K562 (cell line): ENCODE measurements at regions not wholly inside any gene's neighbourhood (a gene's known extent, or its start where the extent isn't known, plus 50 kb on each side); places are given as distances from the start of the nearest gene placed in this dataset.
"Not testable (repeated sequence)": the region's sequence is repeated elsewhere in the genome, so short reads cannot be mapped to it uniquely, and the experiment has no call there.

Experiments
- ATAC-seq: fragments of 200-7000 bp; cut with Tn5 transposase; 3 replicates; pipeline ENCODE4 v1.9.1; 2020; ENCODE audit warnings: moderate library complexity
- BruUV-seq: library from RNA; stranded (reverse); fragments of 400-500 nt; replicated peaks from 2 replicates; lab custom pipeline; 2021; lab: Mats Ljungman, UMichigan
- CTCF ChIA-PET: fragments of 300-600 bp; formaldehyde crosslinking; extraction: SDS; loops from one replicate; lab custom pipeline; 2021; ENCODE audit warnings: low intra/inter-chr PET ratio; lab: Yijun Ruan, JAX
- POLR2A ChIA-PET: fragments of 300-600, 350-650 bp; sonication (Branson Sonifier 250); formaldehyde crosslinking; extraction: SDS; loops from one replicate; lab custom pipeline; 2021; ENCODE audit warnings: antibody characterized with exemption, inconsistent platforms; lab: Yijun Ruan, JAX
- DNase-seq, 4 experiments: peaks; one replicate each; pipeline versions ENCODE4 v3.0.0 to v3.0.0-alpha.2; 2011 to 2018; ENCODE audit warnings: low spot score in 3 of 4, mixed read lengths in 3 of 4; ENCODE audit errors: extremely low read depth in 1 of 4
- FAIRE-seq: peaks from 2 replicates; lab custom pipeline; 2011; peaks lifted over from hg19 to GRCh38; lab: Jason Lieb, UNC
- H2AFZ ChIP-seq: 2 replicates; pipeline ENCODE4 v1.6.0; 2011; ENCODE audit warnings: low read depth, low read length, control low read depth, inconsistent platforms
- H3K27ac ChIP-seq: fragments of 200-600 bp; 3 replicates; pipeline ENCODE4 v1.8.0; 2011; ENCODE audit warnings: low read depth, mild to moderate bottlenecking, control low read depth, inconsistent platforms, low read length, moderate library complexity, mixed read lengths; ENCODE audit errors: extremely low read depth
- H3K27me3 ChIP-seq, 2 experiments: fragments of 300-600 bp in 1 of 2; 2 replicates in 1 of 2; 3 replicates in 1 of 2; pipeline versions ENCODE4 v1.6.0 to v1.8.0; 2011; ENCODE audit warnings: inconsistent platforms in 2 of 2, low read length in 2 of 2, mild to moderate bottlenecking in 1 of 2, mixed read lengths in 1 of 2, moderate library complexity in 1 of 2; ENCODE audit not compliant: control insufficient read depth in 2 of 2, insufficient read depth in 2 of 2
- H3K36me3 ChIP-seq: fragments of 300-600 bp; 3 replicates; pipeline ENCODE4 v1.8.0; 2011; ENCODE audit warnings: mild to moderate bottlenecking, low read length, inconsistent platforms; ENCODE audit not compliant: control insufficient read depth, insufficient read depth
- H3K4me1 ChIP-seq, 2 experiments: fragments of 200-600 bp in 1 of 2; replicated peaks in 1 of 2; 2 replicates in 1 of 2; 3 replicates in 1 of 2; pipeline versions ENCODE4 v1.5.1 to v1.8.0; 2011; ENCODE audit warnings: inconsistent platforms in 2 of 2, low read length in 2 of 2, mild to moderate bottlenecking in 1 of 2, mixed read lengths in 1 of 2, moderate library complexity in 1 of 2; ENCODE audit not compliant: control insufficient read depth in 2 of 2, insufficient read depth in 2 of 2
- H3K4me2 ChIP-seq: 2 replicates; pipeline ENCODE4 v1.6.1; 2011; ENCODE audit warnings: low read length, control low read depth, inconsistent platforms, mixed read lengths; ENCODE audit not compliant: insufficient read depth
- H3K4me3 ChIP-seq: fragments of 200-600 bp; sonication (generic), shearing (Covaris generic); 2 replicates; pipeline ENCODE4 v1.5.1; 2016; ENCODE audit warnings: control low read depth, inconsistent platforms
- H3K79me2 ChIP-seq: fragments of 200-600 bp; 3 replicates; pipeline ENCODE4 v1.8.0; 2011; ENCODE audit warnings: low read length, inconsistent platforms; ENCODE audit not compliant: control insufficient read depth, insufficient read depth
- H3K9ac ChIP-seq, 2 experiments: 2 replicates each; pipeline versions ENCODE4 v1.6.0 to v1.6.1; 2011; ENCODE audit warnings: low read depth in 2 of 2, low read length in 2 of 2, control low read depth in 1 of 2, inconsistent platforms in 1 of 2, mild to moderate bottlenecking in 1 of 2, mixed read lengths in 1 of 2; ENCODE audit not compliant: insufficient read depth in 1 of 2
- H3K9me1 ChIP-seq: one replicate; pipeline ENCODE4 v1.6.0; 2011; ENCODE audit warnings: inconsistent platforms, mild to moderate bottlenecking, low read length, moderate library complexity; ENCODE audit not compliant: control insufficient read depth, insufficient read depth
- H3K9me3 ChIP-seq: replicated peaks from 2 replicates; pipeline ENCODE4 v1.5.1; 2011; ENCODE audit warnings: low read depth, low read length, inconsistent platforms; ENCODE audit not compliant: control insufficient read depth, insufficient read depth
- H4K20me1 ChIP-seq: replicated peaks from 2 replicates; pipeline ENCODE4 v1.6.1; 2011; ENCODE audit warnings: low read length, inconsistent platforms, mixed read lengths; ENCODE audit not compliant: control insufficient read depth, insufficient read depth
- ZNF146 ChIP-seq: IDR thresholded peaks from one replicate; pipeline ENCODE4 v1.6.1; 2018; ENCODE audit warnings: missing compliant biosample characterization; ENCODE audit not compliant: unreplicated experiment
- WGBS: fragments of 100-300 bp; shearing (Covaris generic); methylation state at CpG from one replicate; pipeline ENCODE4 v1.1.6; 2016; ENCODE audit warnings: low coverage, mixed read lengths; ENCODE audit not compliant: insufficient coverage; ENCODE audit errors: missing lambda C conversion rate; 5-methylcytosine and 5-hydroxymethylcytosine counted together
- in situ Hi-C: fragments of 300-500 bp; cut with MboI; formaldehyde crosslinking; loops from 4 replicates; pipeline ENCODE4 v1.15.0; 2018; ENCODE audit warnings: inconsistent platforms, mixed read lengths
- intact Hi-C: fragments of 100-400 bp; cut with micrococcal nuclease; formaldehyde crosslinking; loops from 2 replicates; pipeline ENCODE4 v1.14.2; 2022

GRCh38 chrX:84870281-84870680 is 133.4 kb upstream of the APOOL start:
- BruUV-seq, H4K20me1 ChIP-seq, H3K27ac ChIP-seq, H2AFZ ChIP-seq, FAIRE-seq, H3K27me3 ChIP-seq, H3K36me3 ChIP-seq, DNase-seq, H3K4me3 ChIP-seq, in situ Hi-C loops, H3K4me2 ChIP-seq, POLR2A ChIA-PET, H3K9me1 ChIP-seq, H3K9ac ChIP-seq, H3K79me2 ChIP-seq, H3K4me1 ChIP-seq, ATAC-seq, intact Hi-C loops, CTCF ChIA-PET, H3K9me3 ChIP-seq: not testable (repeated sequence)
- TF ChIP-seq ZNF146, result peak; percentile 17
- 22% methylated on average over 1 of the region's 1 CpG for WGBS

DNA sequence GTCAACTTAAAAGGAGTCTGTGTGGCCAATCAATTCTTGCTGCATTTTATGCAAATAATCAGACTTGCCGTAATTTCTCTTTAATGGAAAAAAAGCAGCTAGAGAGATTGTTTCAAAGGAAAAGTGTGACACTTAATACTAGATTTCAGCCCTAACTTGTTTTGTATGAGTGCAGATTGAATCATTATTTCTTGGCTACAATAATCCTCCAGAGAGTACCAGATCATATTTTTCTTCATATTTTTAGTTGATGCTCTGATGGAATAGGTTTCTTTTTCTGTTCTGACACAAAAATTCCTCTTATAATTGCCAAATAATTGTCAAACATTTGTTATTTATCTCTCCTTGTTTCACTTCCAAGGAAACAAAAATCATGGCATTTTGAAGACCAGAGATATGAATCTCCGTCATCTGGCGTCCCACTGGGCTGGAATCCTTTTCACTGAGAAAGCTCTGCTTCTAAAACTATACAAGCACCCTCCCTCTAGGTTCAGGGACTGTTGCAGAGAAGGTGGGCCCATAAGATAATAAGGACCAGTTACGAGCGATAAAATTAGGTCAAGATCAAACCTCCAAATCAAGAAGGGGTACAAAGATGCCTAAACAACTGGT is 131.4 kb upstream of the APOOL start:
- intact Hi-C loops, CTCF ChIA-PET, FAIRE-seq: not testable (repeated sequence)

More for the DNA sequence above, 131.4 kb upstream of the APOOL start:
- H2AFZ ChIP-seq, DNase-seq, H3K27ac ChIP-seq, H3K79me2 ChIP-seq, H3K9me3 ChIP-seq, H3K9me1 ChIP-seq, BruUV-seq, in situ Hi-C loops, ATAC-seq, H3K36me3 ChIP-seq, H3K9ac ChIP-seq, H3K4me3 ChIP-seq, H3K27me3 ChIP-seq, H4K20me1 ChIP-seq, POLR2A ChIA-PET, H3K4me2 ChIP-seq, H3K4me1 ChIP-seq: not testable (repeated sequence)
- 11% methylated on average over 4 of the region's 5 CpGs for WGBS
